Panc1 (cell line): ENCODE measurements at regions not wholly inside any gene's neighbourhood (a gene's known extent, or its start where the extent isn't known, plus 50 kb on each side); places are given as distances from the start of the nearest gene placed in this dataset.
A peak's percentile ranks its signal among the peaks of the same experiment; 100 is the strongest.

Experiments
- ATAC-seq: fragments of 200-7000 bp; cut with Tn5 transposase; 2 replicates; pipeline ENCODE4 v1.9.1; 2020; ENCODE audit warnings: mild to moderate bottlenecking, moderate library complexity
- BruUV-seq: library from RNA; stranded (reverse); fragments of 400-500 nt; replicated peaks from 2 replicates; lab custom pipeline; 2021; lab: Mats Ljungman, UMichigan
- CTCF ChIA-PET: fragments of 300-600 bp; sonication (Branson Sonifier 250); formaldehyde crosslinking; loops from one replicate; lab custom pipeline; 2022; ENCODE audit warnings: antibody characterized with exemption; lab: Charles Lee
- POLR2A ChIA-PET: fragments of 300-600 bp; sonication (Branson Sonifier 250); formaldehyde crosslinking; loops from one replicate; lab custom pipeline; 2022; ENCODE audit warnings: antibody characterized with exemption; lab: Charles Lee
- DNase-seq: peaks from one replicate; pipeline ENCODE4 v3.0.0-alpha.2; 2010; ENCODE audit warnings: low read depth, low spot score
- H3K27ac ChIP-seq: 2 replicates; pipeline ENCODE4 v1.5.1; 2011; ENCODE audit warnings: mild to moderate bottlenecking, low read length, inconsistent platforms
- H3K27me3 ChIP-seq: fragments of 200-500 bp; sonication (Bioruptor generic); 2 replicates; pipeline ENCODE4 v1.6.0; 2014; ENCODE audit warnings: low read length, inconsistent platforms; ENCODE audit not compliant: control insufficient read depth, insufficient read depth
- H3K36me3 ChIP-seq: fragments of 200-500 bp; sonication (Bioruptor generic); 2 replicates; pipeline ENCODE4 v1.5.1; 2014; ENCODE audit warnings: inconsistent platforms, mild to moderate bottlenecking, low read length, moderate library complexity; ENCODE audit not compliant: control insufficient read depth, insufficient read depth
- H3K4me1 ChIP-seq: 2 replicates; pipeline ENCODE4 v1.5.1; 2011; ENCODE audit warnings: inconsistent platforms, mild to moderate bottlenecking, low read length, moderate library complexity; ENCODE audit not compliant: control insufficient read depth, insufficient read depth
- H3K4me3 ChIP-seq, 2 experiments: 2 replicates each; pipeline ENCODE4 v1.5.1; 2011 to 2012; ENCODE audit warnings: low read depth in 2 of 2, low read length in 2 of 2, mild to moderate bottlenecking in 2 of 2, inconsistent platforms in 1 of 2, moderate library complexity in 1 of 2
- H3K9me3 ChIP-seq: fragments of 200-500 bp; sonication (Bioruptor generic); 2 replicates; pipeline ENCODE4 v1.5.1; 2014; ENCODE audit warnings: low read depth, mild to moderate bottlenecking, inconsistent platforms, low read length, moderate library complexity; ENCODE audit not compliant: control insufficient read depth, insufficient read depth
- CTCF ChIP-seq: fragments of 450-650 bp; IDR thresholded peaks from 2 replicates; pipeline ENCODE4 v1.5.1; 2017; ENCODE audit warnings: mild to moderate bottlenecking
- POLR2AphosphoS5 ChIP-seq: IDR thresholded peaks from 2 replicates; pipeline ENCODE4 v1.6.1; 2012; ENCODE audit warnings: mild to moderate bottlenecking, low read depth, low read length, moderate library complexity
- SIN3A ChIP-seq: IDR thresholded peaks from 2 replicates; pipeline ENCODE4 v1.6.1; 2012; ENCODE audit warnings: low read depth, mild to moderate bottlenecking, low read length, moderate library complexity, borderline replicate concordance; ENCODE audit not compliant: insufficient read depth
- TCF7L2 ChIP-seq: IDR thresholded peaks from 2 replicates; pipeline ENCODE4 v1.6.1; 2011; ENCODE audit warnings: mild to moderate bottlenecking, low read depth, low read length, inconsistent platforms
- in situ Hi-C: cut with HindIII; loops from 2 replicates; pipeline ENCODE4 v1.10.0; 2016; ENCODE audit warnings: low sequenced_read_pairs, low pct_unique_long_range_greater_than_20kb
- intact Hi-C: fragments of 100-400 bp; cut with micrococcal nuclease; formaldehyde crosslinking; loops from one replicate; pipeline ENCODE4 v1.10.0; 2022; ENCODE audit not compliant: unreplicated experiment
- TF ChIP-seq, protein P1 (sequence below), 2 experiments: IDR thresholded peaks; 2 replicates each; pipeline ENCODE4 v1.6.1; 2011 to 2012; ENCODE audit warnings: low read depth in 2 of 2, control low read depth in 1 of 2, low read length in 1 of 2, mild to moderate bottlenecking in 1 of 2, moderate library complexity in 1 of 2; ENCODE audit not compliant: insufficient read depth in 1 of 2

- no TSS peak for BruUV-seq
- Histone ChIP-seq H3K27me3 (peaks cover 11% of the 10 kb centered on the region), H3K9me3 (no peaks in the 10 kb centered on the region), H3K4me3 (peak overlapping the region; percentile 27 to 49), H3K27ac (no peak overlapping the region), H3K4me1 (no peaks in the 10 kb centered on the region), H3K36me3 (no peaks in the 10 kb centered on the region)
- CTCF ChIA-PET = no interaction called here
- TF ChIP-seq TCF7L2 (no peak), CTCF (no peak), SIN3A (no peak), POLR2AphosphoS5 (no peak)
- TF ChIP-seq, protein P1, sequence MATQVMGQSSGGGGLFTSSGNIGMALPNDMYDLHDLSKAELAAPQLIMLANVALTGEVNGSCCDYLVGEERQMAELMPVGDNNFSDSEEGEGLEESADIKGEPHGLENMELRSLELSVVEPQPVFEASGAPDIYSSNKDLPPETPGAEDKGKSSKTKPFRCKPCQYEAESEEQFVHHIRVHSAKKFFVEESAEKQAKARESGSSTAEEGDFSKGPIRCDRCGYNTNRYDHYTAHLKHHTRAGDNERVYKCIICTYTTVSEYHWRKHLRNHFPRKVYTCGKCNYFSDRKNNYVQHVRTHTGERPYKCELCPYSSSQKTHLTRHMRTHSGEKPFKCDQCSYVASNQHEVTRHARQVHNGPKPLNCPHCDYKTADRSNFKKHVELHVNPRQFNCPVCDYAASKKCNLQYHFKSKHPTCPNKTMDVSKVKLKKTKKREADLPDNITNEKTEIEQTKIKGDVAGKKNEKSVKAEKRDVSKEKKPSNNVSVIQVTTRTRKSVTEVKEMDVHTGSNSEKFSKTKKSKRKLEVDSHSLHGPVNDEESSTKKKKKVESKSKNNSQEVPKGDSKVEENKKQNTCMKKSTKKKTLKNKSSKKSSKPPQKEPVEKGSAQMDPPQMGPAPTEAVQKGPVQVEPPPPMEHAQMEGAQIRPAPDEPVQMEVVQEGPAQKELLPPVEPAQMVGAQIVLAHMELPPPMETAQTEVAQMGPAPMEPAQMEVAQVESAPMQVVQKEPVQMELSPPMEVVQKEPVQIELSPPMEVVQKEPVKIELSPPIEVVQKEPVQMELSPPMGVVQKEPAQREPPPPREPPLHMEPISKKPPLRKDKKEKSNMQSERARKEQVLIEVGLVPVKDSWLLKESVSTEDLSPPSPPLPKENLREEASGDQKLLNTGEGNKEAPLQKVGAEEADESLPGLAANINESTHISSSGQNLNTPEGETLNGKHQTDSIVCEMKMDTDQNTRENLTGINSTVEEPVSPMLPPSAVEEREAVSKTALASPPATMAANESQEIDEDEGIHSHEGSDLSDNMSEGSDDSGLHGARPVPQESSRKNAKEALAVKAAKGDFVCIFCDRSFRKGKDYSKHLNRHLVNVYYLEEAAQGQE (IDR thresholded peaks at IDR 0.05; ENCODE audit: insufficient read depth in 1 of 2, low read depth in 2 of 2, low read length in 1 of 2) = no peak
- intact Hi-C loops (no loop called here), in situ Hi-C loops (no loop called here)
- DNase-seq (no peak), ATAC-seq (no peak)
- POLR2A ChIA-PET = no interaction called here
Observed at GRCh38 chr4:24471486-24472160, 112.7 kb downstream of the DHX15 start.

- Histone ChIP-seq H3K27ac (no peak overlapping the region), H3K9me3 (no peaks in the 10 kb centered on the region), H3K4me1 (no peaks in the 10 kb centered on the region), H3K27me3 (peaks cover 14% of the 10 kb centered on the region), H3K4me3 (peak overlapping the region; percentile 27 to 49), H3K36me3 (no peaks in the 10 kb centered on the region)
- ChIA-PET POLR2A (no interaction called here), CTCF (interaction anchor here (0.6 kb wide), 1 partner anchor 188 kb away, joined by 8 read pairs; no protein-coding TSS in a partner anchor)
- intact Hi-C loops (no loop called here), in situ Hi-C loops (no loop called here)
- DNase-seq (no peak), ATAC-seq (peak; percentile 36)
- no TSS peak for BruUV-seq
- TF ChIP-seq TCF7L2 (no peak), CTCF (peak; percentile 19; the same call in 1 of the 2 replicates)
Observed at GRCh38 chr4:24470666-24471485, 113.5 kb downstream of the DHX15 start.
